ENCODE measurements at regions not wholly inside any gene's neighbourhood (a gene's known extent, or its start where the extent isn't known, plus 50 kb on each side); places are given as distances from the start of the nearest gene placed in this dataset.

DNA sequence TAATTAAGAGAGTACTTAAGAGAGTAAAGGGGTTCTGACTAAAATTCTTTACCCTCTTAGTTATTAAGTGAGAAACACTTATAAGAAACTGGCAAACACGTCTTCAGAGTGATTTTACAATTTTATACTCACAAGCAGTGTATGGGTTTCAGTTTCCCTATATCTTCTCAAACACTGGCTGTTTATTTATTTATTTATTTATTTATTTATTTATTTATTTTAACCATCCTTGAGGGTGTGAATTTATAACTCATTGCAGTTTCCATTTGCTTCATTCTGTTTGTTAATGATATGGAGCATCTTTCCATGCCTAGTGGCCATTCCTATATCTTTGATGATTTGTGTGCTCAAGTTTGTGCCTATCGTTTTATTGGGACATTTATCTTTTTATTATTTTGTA lies 68.0 kb upstream of the SGCD start:
- DNase-seq (ENCODE audit: low read depth in 2 of 2), result no peak

DNA sequence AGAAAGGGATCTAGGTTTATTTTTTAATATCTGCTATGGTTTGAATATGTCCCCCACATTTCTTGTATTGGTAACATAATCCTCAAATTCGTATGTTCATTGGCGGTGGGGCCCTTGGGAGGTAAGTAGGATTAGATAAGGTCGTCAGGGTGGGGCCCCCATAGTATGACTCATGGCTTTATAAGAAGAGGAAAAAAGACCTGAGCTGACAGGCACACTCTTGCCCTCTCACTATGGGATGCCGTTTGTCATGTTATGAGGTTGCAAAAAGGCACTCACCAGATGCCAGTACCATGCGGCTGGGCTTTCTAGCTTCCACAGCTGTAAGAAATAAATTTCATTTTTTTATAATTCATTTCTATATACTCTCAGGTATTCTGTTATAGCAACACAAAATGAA lies 67.3 kb upstream of the SGCD start:
- no peak for DNase-seq (ENCODE audit: low read depth in 2 of 2)

DNA sequence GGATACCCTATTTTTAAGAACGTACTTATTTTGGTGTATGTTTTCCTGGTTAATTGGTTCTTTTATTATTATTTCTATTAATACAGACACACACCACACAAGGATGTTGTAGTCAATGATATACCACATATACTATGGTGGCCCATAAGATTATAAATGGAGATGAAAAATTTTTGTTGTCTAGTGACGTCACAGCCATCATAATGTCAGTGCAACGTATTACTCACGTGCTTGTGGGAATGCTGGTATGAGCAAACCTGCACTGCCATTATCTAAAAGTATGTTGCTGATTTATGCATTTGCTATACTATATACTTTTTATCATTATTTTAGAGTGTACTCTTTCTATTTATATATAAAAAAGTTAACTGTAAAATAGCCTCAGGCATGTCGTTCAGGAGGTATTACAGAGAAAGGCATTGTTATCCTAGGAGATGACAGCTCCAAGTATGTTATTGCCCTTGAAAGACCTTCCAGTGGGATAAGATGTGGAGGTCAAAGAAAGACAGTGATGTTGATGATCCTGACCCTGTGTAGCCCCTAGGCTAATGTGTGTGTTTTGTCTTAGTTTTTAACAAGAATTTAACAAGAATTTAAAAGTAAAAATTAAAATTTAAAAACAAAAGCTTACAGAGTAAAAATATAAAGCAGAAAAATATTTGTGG lies 65.6 kb upstream of the SGCD start:
- no peak for DNase-seq (ENCODE audit: low read depth in 2 of 2)

DNA sequence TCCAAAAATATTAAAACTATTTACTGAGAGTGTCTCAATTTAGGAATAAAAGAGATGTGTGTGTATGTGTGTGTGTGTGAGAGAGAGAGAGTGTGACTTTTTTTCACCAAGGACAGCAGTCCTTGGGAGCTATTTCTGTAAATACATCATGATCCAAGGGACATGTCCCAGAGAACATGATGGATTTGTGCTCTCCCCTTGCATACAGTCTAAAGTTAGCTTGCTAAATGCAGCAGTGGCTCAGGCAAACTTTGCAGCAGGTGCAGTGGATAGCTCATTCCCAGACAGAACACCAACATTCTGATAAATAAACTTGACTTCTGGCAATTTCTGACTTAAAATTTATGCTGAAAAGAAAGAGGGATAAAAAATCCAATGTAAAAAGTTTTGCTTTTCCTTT lies 55.4 kb upstream of the SGCD start:
- DNase-seq (ENCODE audit: low read depth in 2 of 2), result no peak

DNA sequence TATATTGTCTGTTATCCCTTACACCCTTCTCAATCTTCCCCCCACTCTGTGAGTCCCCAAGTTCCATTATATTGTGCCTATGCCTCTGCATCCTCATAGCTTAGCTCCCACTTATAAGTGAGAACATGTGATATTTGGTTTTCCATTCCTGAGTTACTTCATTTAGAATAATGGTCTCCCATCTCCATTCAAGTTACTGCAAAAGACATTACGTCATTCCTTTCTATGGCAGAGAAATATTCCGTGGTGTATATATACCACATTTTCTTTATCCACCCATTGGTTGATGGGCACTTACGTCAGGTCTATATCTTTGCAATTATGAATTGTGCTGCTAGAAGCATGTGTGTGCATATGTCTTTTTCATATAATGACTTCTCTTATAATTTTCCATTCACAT lies 54.8 kb upstream of the SGCD start:
- DNase-seq (ENCODE audit: low read depth in 2 of 2), result no peak

DNA sequence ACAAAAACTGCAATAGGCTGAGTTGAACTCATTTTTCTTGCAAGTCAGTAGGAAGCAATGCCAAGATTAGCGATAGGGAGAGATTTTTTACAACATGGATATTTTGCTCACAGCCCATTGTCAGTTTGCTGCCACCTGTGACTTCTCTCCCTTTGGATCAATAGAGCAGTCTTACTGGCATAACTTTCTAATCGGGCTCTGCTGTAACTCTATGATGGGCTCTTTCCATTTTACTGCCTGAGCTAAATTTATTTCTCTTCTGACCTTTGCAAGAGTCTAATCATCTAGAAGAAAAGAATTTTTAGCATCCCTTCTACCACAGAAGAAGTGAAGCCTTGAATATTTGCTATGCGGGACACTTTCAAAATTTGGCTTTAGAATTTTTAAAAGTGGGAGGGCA lies 53.6 kb upstream of the SGCD start:
- DNase-seq (ENCODE audit: low read depth in 2 of 2), result no peak

DNA sequence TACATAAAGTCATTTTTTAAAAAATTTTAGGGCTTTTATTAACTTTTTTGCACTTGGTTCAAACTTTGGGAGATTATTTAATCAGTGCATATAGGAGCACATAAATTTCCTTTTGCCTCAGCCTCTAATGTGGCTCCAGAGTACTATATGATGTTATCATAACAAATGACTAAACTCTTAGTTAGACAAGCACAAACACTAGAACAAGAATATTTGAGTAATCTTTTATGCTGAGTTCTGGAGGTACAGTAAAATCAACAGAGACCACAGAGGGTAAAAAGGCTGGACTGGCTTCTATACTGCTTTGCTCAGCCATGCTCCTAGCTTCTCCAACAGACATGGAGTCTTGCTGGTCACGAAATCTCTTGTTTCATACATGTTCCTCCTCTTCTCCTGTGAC lies 52.5 kb upstream of the SGCD start:
- no peak for DNase-seq (ENCODE audit: low read depth in 2 of 2)
